Left ventricle myocardium inferior (tissue), 1 donor: ENCODE measurements at regions not wholly inside any gene's neighbourhood (a gene's known extent, or its start where the extent isn't known, plus 50 kb on each side); places are given as distances from the start of the nearest gene placed in this dataset.

ENCODE experiments used
- DNase-seq: peaks from one replicate; pipeline ENCODE4 v3.0.0-alpha.2; 2020
- H3K27ac ChIP-seq: fragments of 200-600 bp; replicated peaks from 2 replicates; pipeline ENCODE4 v1.8.0; 2021
- H3K27me3 ChIP-seq: fragments of 200-600 bp; 2 replicates; pipeline ENCODE4 v1.8.0; 2021; ENCODE audit warnings: low read depth
- H3K36me3 ChIP-seq: fragments of 200-600 bp; 2 replicates; pipeline ENCODE4 v1.8.0; 2021
- H3K4me1 ChIP-seq: fragments of 200-600 bp; 2 replicates; pipeline ENCODE4 v1.8.0; 2021
- H3K4me3 ChIP-seq: fragments of 200-600 bp; 2 replicates; pipeline ENCODE4 v1.8.0; 2021; ENCODE audit warnings: mild to moderate bottlenecking, moderate library complexity
- H3K9me3 ChIP-seq: fragments of 200-600 bp; replicated peaks from 2 replicates; pipeline ENCODE4 v1.8.0; 2021
- CTCF ChIP-seq: fragments of 200-600 bp; IDR thresholded peaks from 2 replicates; pipeline ENCODE4 v1.8.0; 2021; ENCODE audit warnings: antibody characterized with exemption, mild to moderate bottlenecking, borderline replicate concordance
- intact Hi-C: fragments of 100-400 bp; cut with micrococcal nuclease; formaldehyde crosslinking; loops from one replicate; pipeline ENCODE4 v1.11.0; 2022
- donor health status: DM: no; HTN: yes; CAD: no; lungs with severe emphysema.

- Histone ChIP-seq H3K4me3 (no peak overlapping the region), H3K9me3 (no peaks in the 10 kb centered on the region), H3K36me3 (no peaks in the 10 kb centered on the region), H3K4me1 (no peaks in the 10 kb centered on the region), H3K27ac (no peak overlapping the region), H3K27me3 (no peaks in the 10 kb centered on the region)
- no peak for TF ChIP-seq CTCF
- intact Hi-C loops, result no loop called here
- DNase-seq, result no peak
Measured at GRCh38 chr13:34628209-34628682, 313.8 kb upstream of the NBEA start.

GRCh38 chr13:34634448-34634847 lies 307.6 kb upstream of the NBEA start:
- TF ChIP-seq CTCF, result no peak
- intact Hi-C loops, result no loop called here
- H3K4me3 ChIP-seq, result no peak overlapping the region
- H3K36me3 ChIP-seq, result no peaks in the 10 kb centered on the region
- H3K4me1 ChIP-seq, result no peaks in the 10 kb centered on the region
- no peak overlapping the region for H3K27ac ChIP-seq
- H3K27me3 ChIP-seq, result no peaks in the 10 kb centered on the region
- no peaks in the 10 kb centered on the region for H3K9me3 ChIP-seq
- DNase-seq, result no peak

GRCh38 chr13:34637138-34637537 lies 304.9 kb upstream of the NBEA start:
- H3K4me1 ChIP-seq, result peaks cover 8% of the 10 kb centered on the region
- no peak for TF ChIP-seq CTCF
- intact Hi-C loops, result no loop called here
- no peak overlapping the region for H3K4me3 ChIP-seq
- no peaks in the 10 kb centered on the region for H3K36me3 ChIP-seq
- H3K27me3 ChIP-seq, result no peaks in the 10 kb centered on the region
- DNase-seq, result no peak
- no peak overlapping the region for H3K27ac ChIP-seq
- no peaks in the 10 kb centered on the region for H3K9me3 ChIP-seq

GRCh38 chr13:34637636-34638035 lies 304.4 kb upstream of the NBEA start:
- DNase-seq, result no peak
- intact Hi-C loops, result no loop called here

GRCh38 chr13:34638897-34639296 lies 303.2 kb upstream of the NBEA start:
- no peaks in the 10 kb centered on the region for H3K36me3 ChIP-seq
- H3K4me1 ChIP-seq, result peaks cover 8% of the 10 kb centered on the region
- TF ChIP-seq CTCF, result no peak
- H3K4me3 ChIP-seq, result no peak overlapping the region
- no peak for DNase-seq
- H3K27me3 ChIP-seq, result no peaks in the 10 kb centered on the region
- H3K9me3 ChIP-seq, result no peaks in the 10 kb centered on the region
- H3K27ac ChIP-seq, result no peak overlapping the region
- intact Hi-C loops, result no loop called here

More at GRCh38 chr13:34637636-34638035, 304.4 kb upstream of the NBEA start:
- H3K9me3 ChIP-seq, result no peaks in the 10 kb centered on the region
- H3K27me3 ChIP-seq, result no peaks in the 10 kb centered on the region
- no peak overlapping the region for H3K4me3 ChIP-seq
- H3K36me3 ChIP-seq, result no peaks in the 10 kb centered on the region
- H3K4me1 ChIP-seq, result peaks cover 8% of the 10 kb centered on the region
- H3K27ac ChIP-seq, result no peak overlapping the region
- no peak for TF ChIP-seq CTCF
